GM18507 (cell line): ENCODE measurements at regions not wholly inside any gene's neighbourhood (a gene's known extent, or its start where the extent isn't known, plus 50 kb on each side); places are given as distances from the start of the nearest gene placed in this dataset.

ENCODE experiments used
- DNase-seq: peaks from one replicate; pipeline ENCODE4 v3.0.0; 2011; ENCODE audit warnings: low read depth; ENCODE audit not compliant: insufficient read length; ENCODE audit errors: extremely low spot score
- FAIRE-seq: peaks from 2 replicates; lab custom pipeline; 2011; peaks lifted over from hg19 to GRCh38; lab: Jason Lieb, UNC

DNA sequence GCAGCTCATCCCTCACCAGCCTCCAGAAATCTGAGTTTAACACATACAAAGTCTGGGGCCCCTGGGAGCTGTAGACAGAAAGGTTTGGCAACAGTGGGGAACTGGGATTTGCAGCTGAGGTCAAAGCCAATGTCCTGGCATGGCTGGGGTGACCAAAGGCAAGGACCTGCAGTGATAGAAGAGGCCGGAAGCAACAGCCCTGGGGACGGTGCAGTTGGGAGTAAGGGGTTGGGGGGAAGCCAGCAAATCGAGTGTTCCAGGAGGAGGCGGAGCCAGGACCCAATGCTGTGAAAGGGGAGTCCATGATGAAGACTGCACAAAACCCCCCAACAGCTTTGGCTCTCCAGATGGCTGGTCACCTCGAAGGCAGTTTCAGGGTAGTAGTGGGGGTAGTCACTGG lies 74.1 kb upstream of the SPATA12 start:
- DNase-seq: no peak
- FAIRE-seq: no peak

DNA sequence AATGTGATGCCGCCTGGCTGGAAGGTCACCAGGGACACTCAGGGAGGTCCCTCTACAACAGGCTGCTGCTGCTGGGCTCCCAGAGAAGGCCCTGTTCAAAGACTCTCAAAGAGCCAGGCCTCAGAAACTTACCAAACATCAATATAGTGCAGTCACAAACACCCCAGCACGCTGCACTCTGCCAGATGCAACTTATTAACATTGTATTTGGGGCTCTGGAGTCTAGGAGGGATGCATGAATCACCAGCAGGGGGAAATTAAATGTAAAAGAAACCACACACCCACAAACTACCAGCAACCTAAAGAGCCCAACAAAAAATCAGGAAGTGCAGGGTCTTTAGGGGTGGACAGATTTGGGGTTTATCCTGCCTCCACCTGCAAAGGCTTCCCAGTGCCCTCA lies 74.6 kb upstream of the SPATA12 start:
- DNase-seq (no peak), FAIRE-seq (no peak)

DNA sequence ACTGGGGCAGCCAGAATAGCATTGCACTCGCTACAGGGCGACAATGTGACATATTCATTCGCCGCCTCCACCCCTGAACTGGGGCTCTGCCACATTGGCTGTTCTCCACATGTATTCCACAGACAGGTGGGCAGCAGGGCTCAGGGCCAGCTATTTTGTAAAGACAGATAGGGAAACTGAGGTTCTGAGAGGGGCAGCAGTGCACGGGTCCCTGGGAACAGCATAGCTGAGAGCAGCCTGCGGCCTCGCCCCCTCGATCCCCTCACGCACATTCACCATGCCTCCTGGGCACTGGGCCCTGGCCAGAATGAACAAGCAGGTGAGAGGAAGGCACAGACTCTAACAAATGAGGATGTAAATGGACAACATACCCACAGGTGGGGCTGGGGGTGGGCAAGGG lies 75.0 kb upstream of the SPATA12 start:
- no peak for DNase-seq
- FAIRE-seq: no peak

DNA sequence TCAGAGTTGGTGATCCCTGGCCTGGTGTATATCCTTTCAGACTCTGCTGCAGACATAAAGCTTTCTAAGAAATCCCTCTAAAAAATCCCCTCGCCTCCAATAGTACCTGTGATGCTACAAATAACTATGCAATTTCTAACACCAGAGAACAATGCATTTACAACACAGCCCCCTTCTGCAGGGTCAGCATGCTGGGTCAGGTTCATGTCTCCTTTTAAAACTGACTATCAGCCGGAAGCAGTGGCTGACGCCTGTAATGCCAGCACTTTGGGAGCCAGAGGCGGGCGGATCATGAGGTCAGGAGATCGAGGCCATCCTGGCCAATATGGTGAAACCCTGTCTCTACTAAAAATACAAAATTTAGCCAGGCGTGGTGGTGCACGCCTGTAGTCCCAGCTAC lies 77.0 kb upstream of the SPATA12 start:
- no peak for DNase-seq
- no peak for FAIRE-seq

DNA sequence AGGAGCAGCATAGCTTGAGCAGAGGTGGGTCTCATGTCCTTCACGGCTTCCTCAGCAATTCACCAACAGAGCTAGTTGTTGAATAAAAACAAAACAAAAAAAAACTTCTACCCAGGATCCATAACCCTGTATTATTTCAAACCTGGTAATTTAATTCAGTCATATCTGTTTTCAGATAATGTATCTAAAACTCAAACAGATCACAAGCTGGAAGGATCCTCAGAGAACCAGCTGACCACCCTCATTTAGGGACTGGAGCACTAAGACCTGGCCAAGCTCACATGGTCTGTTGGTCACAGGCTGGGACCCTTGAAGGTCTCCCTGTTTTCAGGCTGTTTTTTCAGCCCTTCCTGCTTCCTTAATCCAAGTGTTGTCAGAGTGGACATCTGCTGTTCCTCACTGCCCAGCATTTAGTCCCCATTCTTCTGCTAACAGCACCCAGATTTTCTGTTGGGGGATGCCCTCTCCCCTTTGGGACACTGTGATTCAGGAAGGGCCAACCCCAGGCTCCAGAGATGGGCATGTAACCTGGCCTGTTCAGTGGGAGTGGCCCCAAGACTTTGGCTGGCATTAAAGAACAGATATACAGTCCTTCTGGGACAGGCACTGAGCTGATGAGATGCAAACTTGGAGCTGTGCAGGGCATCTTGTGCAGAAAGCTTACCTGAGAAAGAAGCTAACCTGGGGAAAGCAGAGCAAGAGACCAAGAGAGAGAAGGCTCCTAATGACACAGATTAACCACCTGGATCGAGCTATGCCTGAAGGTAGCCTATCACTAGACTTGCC lies 78.8 kb upstream of the SPATA12 start:
- DNase-seq (no peak), FAIRE-seq (no peak)

DNA sequence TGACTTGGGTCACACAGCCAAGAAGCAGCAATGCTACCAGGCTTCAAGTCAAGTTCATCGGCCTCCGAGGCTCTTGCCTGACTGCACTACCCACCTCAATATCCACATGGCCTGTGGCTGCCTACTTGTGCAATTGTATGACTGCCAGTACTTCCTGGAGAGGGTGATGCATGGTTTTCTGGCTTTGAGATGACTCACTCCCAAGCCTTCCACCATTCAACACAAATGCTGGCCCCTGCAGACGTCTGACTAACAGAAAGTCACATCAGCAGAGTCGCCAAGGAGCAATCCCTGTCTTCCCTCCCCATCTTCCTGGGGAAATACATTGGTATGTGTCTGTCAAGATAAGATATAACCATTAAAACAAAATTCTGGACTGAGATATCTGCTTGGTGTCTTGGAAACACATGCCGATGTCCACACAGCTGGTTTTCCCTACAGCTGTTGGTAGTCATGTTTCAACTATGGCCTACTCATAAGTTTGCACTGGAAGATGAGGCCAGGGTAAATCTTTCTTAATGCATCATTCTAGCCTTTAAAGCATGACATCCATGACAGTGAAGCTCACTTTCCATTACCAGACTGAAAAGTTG lies 79.6 kb upstream of the SPATA12 start:
- DNase-seq (no peak), FAIRE-seq (no peak)

GRCh38 chr3:56980243-56980642 lies 80.2 kb upstream of the SPATA12 start:
- no peak for FAIRE-seq
- DNase-seq: no peak

- DNase-seq (no peak), FAIRE-seq (no peak)
These were observed 80.7 kb upstream of the SPATA12 start for GRCh38 chr3:56979791-56980190.

DNA sequence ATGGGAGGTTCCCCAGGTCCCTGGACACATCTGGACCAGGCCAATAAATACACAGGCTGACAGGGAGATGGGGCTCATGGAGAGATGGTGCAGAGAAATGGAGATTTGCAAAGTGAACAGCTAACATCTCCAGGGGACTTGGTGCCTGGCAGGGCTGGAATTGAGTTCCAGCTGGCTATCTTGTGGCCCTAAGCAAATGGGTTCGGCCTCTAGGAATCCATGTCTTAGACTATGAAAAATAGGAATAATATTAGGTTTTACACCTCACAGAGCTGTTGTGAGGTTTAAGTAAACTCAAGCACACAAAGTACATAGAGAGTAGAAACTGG lies 82.9 kb upstream of the SPATA12 start:
- DNase-seq: no peak
- no peak for FAIRE-seq

GRCh38 chr3:56976651-56977560 lies 83.6 kb upstream of the SPATA12 start:
- no peak for DNase-seq

DNA sequence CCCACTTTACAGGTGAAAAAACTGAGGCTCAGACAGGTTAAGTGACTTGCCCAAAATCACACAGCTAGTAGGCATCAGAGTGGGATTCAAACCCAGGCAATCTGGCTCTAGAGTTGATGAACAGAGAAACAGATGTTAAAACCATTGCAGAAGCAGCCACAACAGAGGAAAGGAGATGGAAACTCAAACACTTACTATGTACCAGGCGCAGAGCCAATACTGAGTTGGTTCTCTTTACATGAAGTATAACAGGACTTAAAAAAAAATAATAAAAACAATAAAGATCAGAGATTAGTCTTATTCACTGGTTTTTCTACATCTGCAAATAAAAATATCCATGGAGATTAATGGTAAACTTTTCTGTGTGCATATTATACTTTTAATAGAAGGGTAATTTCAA lies 84.9 kb upstream of the SPATA12 start:
- FAIRE-seq (no peak), DNase-seq (no peak)

More at GRCh38 chr3:56976651-56977560, 83.6 kb upstream of the SPATA12 start:
- FAIRE-seq: no peak

DNA sequence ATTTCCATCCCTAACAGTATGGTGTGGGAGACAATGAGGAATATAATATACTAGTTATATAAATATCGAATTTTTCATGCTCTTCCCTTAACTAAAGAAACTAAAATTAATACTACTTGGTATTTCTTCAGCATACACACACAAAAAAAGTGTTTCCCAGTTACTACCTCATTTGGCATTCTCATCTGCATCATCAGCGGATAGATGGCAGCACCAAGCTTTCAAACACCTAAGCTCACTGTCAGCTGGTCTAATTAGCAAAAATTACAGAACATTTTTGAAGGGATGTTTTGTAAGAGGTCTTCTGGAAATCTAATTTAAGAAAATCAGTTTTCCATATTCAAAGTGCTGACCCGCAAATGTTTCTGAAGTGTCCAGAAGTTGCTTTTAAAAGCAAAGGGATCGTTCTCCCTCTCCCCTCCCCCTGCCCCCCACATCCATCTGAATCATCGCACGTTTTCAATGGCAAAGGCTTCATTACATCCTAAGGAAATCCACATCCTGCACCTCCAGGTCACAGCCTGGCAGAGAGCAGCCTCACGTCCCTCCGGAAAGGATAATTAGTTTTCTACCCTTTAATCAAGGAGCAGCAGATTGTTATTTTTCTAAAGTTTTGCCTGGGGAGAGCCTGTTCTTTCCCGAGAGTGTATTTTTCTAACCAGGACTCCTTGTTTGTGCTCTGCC lies 86.1 kb upstream of the SPATA12 start:
- no peak for DNase-seq
- FAIRE-seq: no peak

DNA sequence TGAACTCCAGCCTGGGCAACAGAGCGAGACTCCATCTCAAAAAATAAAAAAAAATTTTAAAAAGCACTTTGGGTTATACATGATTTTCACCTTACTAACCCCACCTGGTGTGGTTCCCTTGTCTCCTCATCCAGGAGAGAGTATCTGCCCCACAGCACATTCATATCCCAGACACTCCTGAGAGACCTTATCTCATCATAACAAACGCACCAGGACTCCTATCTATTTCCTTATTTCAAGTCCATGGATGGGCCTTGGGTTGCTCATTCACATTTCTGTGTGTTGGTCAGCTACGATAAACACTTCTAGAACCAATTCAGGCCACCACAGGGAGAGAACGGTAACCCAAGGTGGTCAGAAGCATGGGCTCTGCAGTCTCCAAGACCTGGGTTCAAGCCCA lies 88.6 kb upstream of the SPATA12 start:
- DNase-seq (no peak), FAIRE-seq (no peak)

DNA sequence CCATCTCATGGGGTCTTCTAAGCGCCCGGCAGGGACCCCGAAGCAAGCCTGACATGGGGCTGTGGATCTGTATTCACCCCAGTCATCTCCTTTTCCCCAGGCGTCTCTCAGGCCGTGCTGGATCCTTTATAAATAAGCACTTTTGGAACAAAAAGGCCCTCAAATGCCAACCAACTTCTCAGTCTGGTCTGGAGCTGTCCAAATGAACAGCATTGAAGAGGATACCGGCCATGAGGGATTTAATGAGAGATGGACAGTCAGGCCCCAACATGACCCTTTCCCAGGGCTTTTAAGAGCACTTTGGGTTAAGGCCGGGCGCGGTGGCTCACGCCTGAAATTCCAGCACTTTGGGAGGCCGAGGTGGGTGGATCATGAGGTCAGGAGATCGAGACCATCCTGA lies 89.2 kb upstream of the SPATA12 start:
- FAIRE-seq (no peak), DNase-seq (no peak)

- no peak for DNase-seq
- FAIRE-seq: peak; percentile 15
These were observed 90.0 kb upstream of the SPATA12 start for GRCh38 chr3:56970461-56970879.

GRCh38 chr3:56969851-56970250 lies 90.6 kb upstream of the SPATA12 start:
- DNase-seq: no peak
- FAIRE-seq: no peak

GRCh38 chr3:56966509-56966908 lies 94.0 kb upstream of the SPATA12 start:
- FAIRE-seq: no peak
- DNase-seq: no peak

DNA sequence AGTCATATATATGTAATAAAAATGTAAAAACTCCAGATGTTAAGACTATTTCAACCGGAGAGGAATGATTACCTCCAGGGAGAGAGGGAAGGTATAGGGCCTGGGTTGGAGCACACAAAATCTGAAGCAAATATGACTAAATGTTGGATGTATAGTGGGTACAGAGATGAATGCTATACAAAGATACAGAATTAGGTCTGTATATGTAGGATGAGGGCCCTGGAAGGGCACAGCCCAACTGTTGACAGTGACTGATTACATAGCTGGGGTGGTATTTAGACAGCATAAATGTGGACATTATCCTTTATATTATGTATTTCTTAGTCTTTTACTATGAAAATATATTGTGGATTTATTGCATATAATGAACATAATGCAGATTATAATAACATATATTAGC lies 94.4 kb upstream of the SPATA12 start:
- FAIRE-seq: no peak
- DNase-seq: no peak

DNA sequence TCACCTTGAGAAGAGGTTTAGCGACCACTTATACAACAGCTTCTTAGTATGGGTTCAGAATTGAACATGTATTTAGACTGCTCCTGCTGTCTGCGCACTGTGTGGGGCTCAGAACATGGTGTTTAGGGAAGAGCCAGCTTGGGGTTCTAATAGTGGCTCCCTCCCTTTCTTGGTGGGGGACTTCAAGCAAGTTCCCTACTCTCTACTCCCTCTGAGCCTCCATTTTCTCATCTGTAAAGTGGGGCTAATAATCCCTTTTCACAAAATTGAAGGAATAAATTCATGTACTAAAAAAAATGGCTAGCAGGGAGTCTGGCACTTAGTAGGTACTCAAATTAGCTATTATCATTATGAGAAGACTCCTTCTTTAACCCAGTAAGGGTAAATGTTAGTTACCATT lies 97.5 kb upstream of the SPATA12 start:
- DNase-seq (no peak), FAIRE-seq (no peak)

DNA sequence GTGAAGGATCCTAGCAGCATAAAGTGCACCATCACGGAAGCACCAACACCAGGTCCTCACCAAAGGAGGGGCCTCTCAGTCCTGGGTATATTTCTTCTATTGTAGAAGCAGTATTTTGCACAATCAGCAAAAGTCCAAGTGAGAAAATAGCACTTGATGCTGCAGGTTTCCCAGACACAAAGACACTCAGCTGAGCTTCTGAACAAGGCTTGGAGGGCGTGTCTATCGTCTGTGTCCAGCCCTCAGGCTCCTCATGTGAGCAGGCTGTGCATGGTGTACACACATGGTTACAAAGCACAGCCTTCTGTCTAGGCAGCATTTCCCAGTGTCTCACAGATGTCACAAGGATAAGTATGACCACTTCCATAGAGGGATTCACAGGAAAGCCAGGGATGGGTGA lies 98.3 kb upstream of the SPATA12 start:
- FAIRE-seq (no peak), DNase-seq (no peak)
